MCF 10A (cell line): ENCODE measurements at regions not wholly inside any gene's neighbourhood (a gene's known extent, or its start where the extent isn't known, plus 50 kb on each side); places are given as distances from the start of the nearest gene placed in this dataset.

Source experiments
- BruUV-seq: library from RNA; stranded (reverse); fragments of 400-500 nt; replicated peaks from 2 replicates; lab custom pipeline; 2021; lab: Mats Ljungman, UMichigan
- CTCF ChIA-PET: fragments of 300-600 bp; sonication (Branson Sonifier 250); formaldehyde crosslinking; extraction: SDS; loops from one replicate; lab custom pipeline; 2021; ENCODE audit warnings: antibody characterized with exemption, inconsistent platforms; lab: Yijun Ruan, JAX
- POLR2A ChIA-PET: fragments of 300-600, 350-650 bp; sonication (Branson Sonifier 250); formaldehyde crosslinking; extraction: SDS; loops from one replicate; lab custom pipeline; 2020; ENCODE audit warnings: antibody characterized with exemption, inconsistent platforms; lab: Yijun Ruan, JAX
- DNase-seq: peaks from one replicate; pipeline ENCODE4 v3.0.0-alpha.2; 2018; ENCODE audit not compliant: unreplicated experiment
- H3K27ac Mint-ChIP-seq: one replicate; pipeline ENCODE4 v1.8.0; 2022; ENCODE audit warnings: mild to moderate bottlenecking, low read depth, mixed read lengths; ENCODE audit not compliant: unreplicated experiment
- H3K27me3 Mint-ChIP-seq: one replicate; pipeline ENCODE4 v1.8.0; 2022; ENCODE audit warnings: mixed read lengths; ENCODE audit not compliant: insufficient read depth, unreplicated experiment
- H3K36me3 Mint-ChIP-seq: one replicate; pipeline ENCODE4 v1.8.0; 2022; ENCODE audit warnings: mild to moderate bottlenecking, moderate library complexity, mixed read lengths; ENCODE audit not compliant: insufficient read depth, unreplicated experiment
- H3K4me1 Mint-ChIP-seq: one replicate; pipeline ENCODE4 v1.8.0; 2022; ENCODE audit warnings: mixed read lengths; ENCODE audit not compliant: insufficient read depth, unreplicated experiment
- H3K4me3 Mint-ChIP-seq: one replicate; pipeline ENCODE4 v1.8.0; 2022; ENCODE audit warnings: mild to moderate bottlenecking, moderate library complexity, mixed read lengths; ENCODE audit not compliant: unreplicated experiment
- H3K9me3 Mint-ChIP-seq: one replicate; pipeline ENCODE4 v1.8.0; 2022; ENCODE audit warnings: mixed read lengths; ENCODE audit not compliant: unreplicated experiment
- CTCF ChIP-seq: fragments of 200-600 bp; IDR thresholded peaks from one replicate; pipeline ENCODE4 v1.8.0; 2022; ENCODE audit warnings: antibody characterized with exemption, mild to moderate bottlenecking; ENCODE audit not compliant: unreplicated experiment
- intact Hi-C: fragments of 100-400 bp; cut with micrococcal nuclease; formaldehyde crosslinking; loops from 2 replicates; pipeline ENCODE4 v1.14.1; 2022

DNA sequence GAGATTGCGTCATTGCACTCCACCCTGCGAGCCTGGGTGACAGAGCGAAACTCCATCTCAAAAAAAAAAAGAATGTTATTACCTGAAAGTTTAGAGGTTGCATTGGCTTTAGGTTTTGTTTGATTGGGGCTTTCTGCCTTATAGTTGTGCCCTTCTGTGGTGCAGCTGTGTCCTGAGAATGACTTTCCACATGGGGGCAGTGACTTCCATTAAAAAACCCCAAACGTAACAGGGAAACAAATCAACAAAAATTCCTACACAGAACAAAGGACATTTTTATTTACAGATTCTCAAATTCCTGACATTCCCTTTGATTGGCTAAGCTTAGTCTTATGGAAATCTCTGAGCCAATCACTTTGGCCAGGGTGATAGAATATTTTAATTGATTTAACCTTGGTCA, 154.1 kb upstream of the GPR149 start:
- POLR2A ChIA-PET: interaction anchor here (0.6 kb wide), 1 partner anchor 32 kb away, joined by 5 read pairs; no protein-coding TSS in a partner anchor
- TF ChIP-seq CTCF: no peak
- no TSS peak for BruUV-seq
- peaks cover 4% of the 10 kb centered on the region for H3K27me3 Mint-ChIP-seq
- CTCF ChIA-PET: no interaction called here
- intact Hi-C loops: no loop called here
- DNase-seq: peak; percentile 4
- no peak overlapping the region for H3K4me3 Mint-ChIP-seq
- H3K27ac Mint-ChIP-seq: no peak overlapping the region
- H3K4me1 Mint-ChIP-seq: no peaks in the 10 kb centered on the region
- no peaks in the 10 kb centered on the region for H3K36me3 Mint-ChIP-seq
- no peaks in the 10 kb centered on the region for H3K9me3 Mint-ChIP-seq

DNA sequence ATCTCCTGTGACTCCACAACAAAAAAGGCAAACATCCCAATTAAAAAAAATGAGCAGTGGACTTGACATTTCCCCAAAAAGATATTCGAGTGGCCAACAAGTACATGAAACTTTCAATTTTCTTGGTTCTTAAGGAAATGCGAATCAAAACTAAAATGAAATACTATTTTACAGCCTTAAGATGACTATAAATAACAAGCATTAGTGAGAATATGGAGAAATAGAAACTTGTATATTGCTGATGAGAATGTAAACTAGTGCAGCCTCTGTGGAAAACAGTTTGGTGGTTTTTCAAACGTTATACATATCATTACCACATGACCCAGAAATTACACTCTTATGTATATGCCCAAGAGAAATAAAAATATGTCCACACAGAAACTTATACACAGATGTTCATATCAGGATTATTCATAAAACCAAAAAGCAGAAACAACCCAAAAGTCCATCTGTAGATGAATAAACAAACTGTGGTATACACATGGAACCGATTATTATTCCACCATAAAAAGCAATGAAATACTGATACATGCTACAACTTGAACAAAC, 153.2 kb upstream of the GPR149 start:
- POLR2A ChIA-PET: no interaction called here
- intact Hi-C loops: no loop called here
- Mint-ChIP-seq H3K36me3 (no peaks in the 10 kb centered on the region), H3K27me3 (no peaks in the 10 kb centered on the region), H3K4me1 (no peaks in the 10 kb centered on the region), H3K27ac (no peak overlapping the region), H3K4me3 (no peak overlapping the region), H3K9me3 (no peaks in the 10 kb centered on the region)
- no TSS peak for BruUV-seq
- DNase-seq: no peak
- TF ChIP-seq CTCF: no peak
- CTCF ChIA-PET: no interaction called here

GRCh38 chr3:154582501-154582900, 152.5 kb upstream of the GPR149 start:
- no peak overlapping the region for H3K4me3 Mint-ChIP-seq
- H3K4me1 Mint-ChIP-seq: no peaks in the 10 kb centered on the region
- CTCF ChIA-PET: no interaction called here
- POLR2A ChIA-PET: no interaction called here
- no peaks in the 10 kb centered on the region for H3K36me3 Mint-ChIP-seq
- BruUV-seq: no TSS peak
- H3K27me3 Mint-ChIP-seq: no peaks in the 10 kb centered on the region
- H3K27ac Mint-ChIP-seq: no peak overlapping the region
- DNase-seq: no peak
- intact Hi-C loops: no loop called here
- no peaks in the 10 kb centered on the region for H3K9me3 Mint-ChIP-seq
- no peak for TF ChIP-seq CTCF

GRCh38 chr3:154571553-154572226, 141.7 kb upstream of the GPR149 start:
- H3K36me3 Mint-ChIP-seq: no peaks in the 10 kb centered on the region
- H3K4me3 Mint-ChIP-seq: no peak overlapping the region
- peaks cover 7% of the 10 kb centered on the region for H3K9me3 Mint-ChIP-seq
- BruUV-seq: no TSS peak
- intact Hi-C loops: no loop called here
- H3K4me1 Mint-ChIP-seq: no peaks in the 10 kb centered on the region
- DNase-seq: no peak
- no peak overlapping the region for H3K27ac Mint-ChIP-seq
- POLR2A ChIA-PET: no interaction called here
- CTCF ChIA-PET: interaction anchor here (0.6 kb wide), 1 partner anchor 1317 kb away, joined by 4 read pairs; no protein-coding TSS in a partner anchor
- no peak for TF ChIP-seq CTCF
- no peaks in the 10 kb centered on the region for H3K27me3 Mint-ChIP-seq
